RPMI7951 (cell line): ENCODE measurements at regions not wholly inside any gene's neighbourhood (a gene's known extent, or its start where the extent isn't known, plus 50 kb on each side); places are given as distances from the start of the nearest gene placed in this dataset.

Source experiments
- DNase-seq: peaks from one replicate; pipeline ENCODE4 v3.0.0-alpha.2; 2012; ENCODE audit warnings: low read depth

- no peak for DNase-seq
Measured at GRCh38 chr10:35700487-35700882, 58.4 kb upstream of the FZD8 start.

- DNase-seq, result no peak
Measured at GRCh38 chr10:35699848-35700486, 57.9 kb upstream of the FZD8 start.

GRCh38 chr10:35696392-35697287 is 54.5 kb upstream of the FZD8 start:
- DNase-seq, result no peak

GRCh38 chr10:35693800-35694199 is 51.7 kb upstream of the FZD8 start:
- DNase-seq, result no peak
